ENCODE measurements at regions not wholly inside any gene's neighbourhood (a gene's known extent, or its start where the extent isn't known, plus 50 kb on each side); places are given as distances from the start of the nearest gene placed in this dataset.

- TF ChIP-seq, protein P1, sequence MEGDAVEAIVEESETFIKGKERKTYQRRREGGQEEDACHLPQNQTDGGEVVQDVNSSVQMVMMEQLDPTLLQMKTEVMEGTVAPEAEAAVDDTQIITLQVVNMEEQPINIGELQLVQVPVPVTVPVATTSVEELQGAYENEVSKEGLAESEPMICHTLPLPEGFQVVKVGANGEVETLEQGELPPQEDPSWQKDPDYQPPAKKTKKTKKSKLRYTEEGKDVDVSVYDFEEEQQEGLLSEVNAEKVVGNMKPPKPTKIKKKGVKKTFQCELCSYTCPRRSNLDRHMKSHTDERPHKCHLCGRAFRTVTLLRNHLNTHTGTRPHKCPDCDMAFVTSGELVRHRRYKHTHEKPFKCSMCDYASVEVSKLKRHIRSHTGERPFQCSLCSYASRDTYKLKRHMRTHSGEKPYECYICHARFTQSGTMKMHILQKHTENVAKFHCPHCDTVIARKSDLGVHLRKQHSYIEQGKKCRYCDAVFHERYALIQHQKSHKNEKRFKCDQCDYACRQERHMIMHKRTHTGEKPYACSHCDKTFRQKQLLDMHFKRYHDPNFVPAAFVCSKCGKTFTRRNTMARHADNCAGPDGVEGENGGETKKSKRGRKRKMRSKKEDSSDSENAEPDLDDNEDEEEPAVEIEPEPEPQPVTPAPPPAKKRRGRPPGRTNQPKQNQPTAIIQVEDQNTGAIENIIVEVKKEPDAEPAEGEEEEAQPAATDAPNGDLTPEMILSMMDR (conservative IDR thresholded peaks at IDR 0.05; ENCODE audit: low read length): no peak
- no peak for TF ChIP-seq EZH2phosphoT487 (IDR thresholded peaks at IDR 0.05; ENCODE audit: borderline replicate concordance, low read depth, low read length)
These were observed 71.2 kb upstream of the NRIP1 start for GRCh38 chr21:15135867-15136629.

Data from OCI-LY7 (cell line).